ENCODE measurements at regions not wholly inside any gene's neighbourhood (a gene's known extent, or its start where the extent isn't known, plus 50 kb on each side); places are given as distances from the start of the nearest gene placed in this dataset.

DNA sequence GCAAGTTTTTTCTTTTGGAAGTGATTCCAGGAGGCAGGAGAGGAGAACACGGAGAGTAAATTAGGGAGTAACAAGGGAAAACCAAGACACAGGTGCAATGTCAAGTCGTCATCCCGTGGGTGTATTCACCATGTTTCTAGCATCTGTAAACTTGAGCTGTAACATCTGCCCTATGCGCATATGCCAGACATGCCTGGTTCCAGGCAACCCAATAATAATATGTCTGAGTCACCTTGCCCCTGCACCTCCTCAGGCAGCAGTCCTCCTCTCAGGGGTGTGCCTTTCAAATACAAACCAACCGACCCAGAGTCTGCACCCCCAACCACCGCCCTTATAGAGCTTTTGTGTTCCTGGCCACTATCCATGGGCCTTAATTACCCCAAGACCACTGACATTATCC, 107.0 kb upstream of the PDE1C start:
- no peak for DNase-seq (ENCODE audit: low spot score)

DNA sequence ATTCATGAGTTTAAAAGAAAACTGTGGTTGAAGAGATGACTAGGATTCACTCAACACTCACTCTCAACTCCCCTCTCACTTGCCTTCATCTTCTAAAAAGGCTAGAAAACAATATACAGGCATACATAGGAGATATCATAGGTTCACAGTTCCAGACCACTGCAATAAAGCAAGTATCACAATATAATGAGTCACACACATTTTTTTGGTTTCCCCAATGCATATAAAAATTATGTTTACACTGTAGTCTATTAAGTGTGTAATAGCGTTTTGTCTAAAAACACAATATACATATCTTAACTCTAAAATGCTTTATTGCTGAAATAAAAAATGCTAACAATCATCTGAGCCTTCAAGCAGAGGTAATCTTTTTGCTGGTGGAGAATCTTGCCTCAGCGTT, 104.9 kb upstream of the PDE1C start:
- DNase-seq (ENCODE audit: low spot score): no peak

DNA sequence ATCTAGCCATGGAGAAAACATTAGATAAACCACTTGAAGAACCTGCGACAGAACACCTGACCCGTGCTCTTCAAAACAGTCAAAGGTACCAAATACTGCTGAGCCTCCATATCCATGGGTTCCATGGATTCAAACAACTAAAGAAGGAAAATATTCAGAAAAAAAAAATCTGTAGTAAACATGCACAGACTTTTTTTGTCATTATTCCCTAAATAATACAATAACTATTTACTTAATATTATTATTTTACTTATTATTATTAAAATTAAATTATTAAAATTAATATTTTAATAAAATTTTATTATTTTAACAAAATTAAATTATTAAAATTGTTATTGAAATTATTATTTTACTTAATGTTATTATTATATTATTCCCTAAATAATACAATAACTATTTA, 101.0 kb upstream of the PDE1C start:
- no peak for DNase-seq (ENCODE audit: low spot score)

DNA sequence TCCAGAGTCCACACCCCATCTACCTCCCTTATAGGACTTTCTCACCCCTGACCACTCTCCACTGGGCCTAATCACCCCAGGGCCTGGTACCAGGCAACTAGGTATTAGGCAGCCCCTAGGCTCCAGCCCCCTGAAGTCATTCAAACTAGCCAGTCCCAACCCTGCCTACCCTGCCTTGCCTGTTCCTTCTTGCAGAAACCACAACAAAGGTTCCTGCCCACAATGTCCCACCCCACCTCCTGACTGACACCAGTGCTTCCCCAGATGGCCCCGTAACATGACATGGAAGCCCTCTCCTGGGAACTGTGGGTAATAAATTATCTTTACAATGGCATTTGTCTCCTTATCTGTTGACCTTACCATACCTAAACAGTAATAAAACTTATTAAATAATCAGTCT, 100.6 kb upstream of the PDE1C start:
- DNase-seq (ENCODE audit: low spot score): no peak

DNA sequence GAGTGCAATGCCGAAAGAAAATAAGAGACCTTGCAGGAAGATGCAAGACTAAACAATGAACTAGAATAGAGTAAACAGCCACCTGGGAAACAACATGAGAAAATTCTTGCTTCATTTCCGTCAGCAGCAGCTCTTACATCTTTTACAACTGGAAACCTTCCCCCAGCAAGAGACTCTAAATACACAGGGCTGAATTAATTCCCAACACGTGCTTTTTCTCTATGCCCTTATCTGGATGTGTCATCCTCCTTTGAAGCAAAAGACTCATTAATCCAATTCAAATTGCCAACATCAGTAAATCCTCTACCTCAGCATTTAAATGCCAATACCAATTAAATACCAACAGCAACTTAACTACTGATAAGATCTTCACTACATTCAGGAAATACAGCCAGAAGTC, 99.0 kb upstream of the PDE1C start:
- DNase-seq (ENCODE audit: low spot score): no peak

DNA sequence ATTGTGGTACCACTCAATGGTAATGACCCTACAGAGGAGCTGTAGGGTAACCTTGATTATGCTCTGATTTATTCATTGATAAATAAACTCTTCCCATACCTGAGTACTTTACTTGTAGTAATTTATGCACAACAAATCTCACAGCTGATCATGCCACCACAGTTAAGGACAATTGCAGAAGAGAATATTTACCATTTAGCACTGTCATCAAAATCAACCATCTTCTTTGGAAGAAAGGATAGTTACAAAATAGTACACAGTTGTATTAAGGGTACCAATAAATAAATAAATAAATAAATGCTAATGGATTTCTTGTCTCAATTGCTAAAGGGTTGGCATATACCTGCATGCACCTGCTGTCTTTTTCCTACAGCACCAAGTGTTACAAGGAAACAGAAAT, 97.6 kb upstream of the PDE1C start:
- no peak for DNase-seq (ENCODE audit: low spot score)

DNA sequence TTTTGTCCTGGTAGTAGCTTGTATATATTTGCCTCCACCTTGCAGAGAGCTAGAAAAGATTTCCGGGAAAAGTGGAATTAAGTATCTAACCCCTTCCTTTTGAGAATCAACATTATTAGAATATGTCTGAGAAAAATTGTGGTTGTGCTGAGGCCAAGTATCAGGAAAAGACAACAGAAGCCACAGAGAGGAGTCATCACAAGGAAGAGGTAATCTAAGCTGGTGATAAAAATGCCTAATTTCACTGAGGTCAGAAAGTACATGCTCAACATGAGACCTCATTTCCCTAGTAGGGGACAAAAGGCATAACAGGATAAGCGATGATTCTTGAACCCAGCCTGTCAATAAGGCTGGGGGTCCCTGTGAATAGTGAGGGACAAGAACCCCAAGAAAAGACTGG, 97.0 kb upstream of the PDE1C start:
- DNase-seq (ENCODE audit: low spot score): no peak

DNA sequence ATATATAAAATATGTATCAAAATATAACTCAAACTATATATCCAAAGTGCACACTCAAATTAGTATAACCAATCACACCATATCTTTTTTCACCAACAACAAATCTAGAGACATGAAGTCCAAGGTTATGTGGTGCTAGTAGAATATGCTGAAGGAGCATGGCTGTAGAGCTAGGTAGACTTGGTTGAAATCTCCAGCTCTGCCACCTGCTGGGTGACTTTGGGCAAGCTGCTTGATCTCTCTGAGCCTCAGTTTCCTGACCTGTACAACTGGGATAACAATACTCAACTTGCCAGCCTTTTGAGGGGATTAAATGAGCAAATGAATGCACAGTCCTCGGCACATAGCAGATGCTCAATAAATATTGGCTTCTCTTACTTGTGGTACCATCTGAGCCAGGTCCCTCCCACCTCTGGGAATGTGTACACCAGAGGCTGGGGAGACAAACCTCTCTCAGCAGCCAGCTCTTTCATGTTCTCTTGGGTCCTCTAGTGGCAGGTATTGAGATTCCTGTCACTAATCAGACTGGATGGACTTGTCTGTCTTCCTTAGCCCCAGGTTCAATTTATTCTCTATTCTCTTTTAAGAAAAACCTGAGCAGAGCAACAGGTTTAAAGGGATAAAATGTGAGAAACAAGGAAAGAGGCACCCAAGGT, 94.3 kb upstream of the PDE1C start:
- DNase-seq (ENCODE audit: low spot score): no peak

DNA sequence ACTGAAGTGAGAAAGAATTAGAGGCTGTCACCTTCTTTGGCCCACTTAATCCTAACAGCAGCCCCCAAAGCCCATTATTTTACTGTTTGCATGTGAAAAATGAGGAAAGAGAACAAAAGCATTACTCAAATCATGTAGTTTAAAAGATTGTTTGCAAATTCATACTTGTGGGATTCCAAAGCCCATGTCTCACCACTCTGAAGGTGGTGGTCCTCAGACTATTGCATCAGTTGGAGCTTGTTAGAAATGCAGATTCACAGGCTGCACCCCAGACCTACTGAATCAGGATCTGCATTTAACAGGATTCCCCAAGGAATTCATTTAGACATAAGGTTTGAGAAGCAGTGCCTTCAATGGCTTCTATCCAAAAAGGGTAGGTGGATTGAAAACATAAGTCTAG, 93.7 kb upstream of the PDE1C start:
- DNase-seq (ENCODE audit: low spot score): no peak

DNA sequence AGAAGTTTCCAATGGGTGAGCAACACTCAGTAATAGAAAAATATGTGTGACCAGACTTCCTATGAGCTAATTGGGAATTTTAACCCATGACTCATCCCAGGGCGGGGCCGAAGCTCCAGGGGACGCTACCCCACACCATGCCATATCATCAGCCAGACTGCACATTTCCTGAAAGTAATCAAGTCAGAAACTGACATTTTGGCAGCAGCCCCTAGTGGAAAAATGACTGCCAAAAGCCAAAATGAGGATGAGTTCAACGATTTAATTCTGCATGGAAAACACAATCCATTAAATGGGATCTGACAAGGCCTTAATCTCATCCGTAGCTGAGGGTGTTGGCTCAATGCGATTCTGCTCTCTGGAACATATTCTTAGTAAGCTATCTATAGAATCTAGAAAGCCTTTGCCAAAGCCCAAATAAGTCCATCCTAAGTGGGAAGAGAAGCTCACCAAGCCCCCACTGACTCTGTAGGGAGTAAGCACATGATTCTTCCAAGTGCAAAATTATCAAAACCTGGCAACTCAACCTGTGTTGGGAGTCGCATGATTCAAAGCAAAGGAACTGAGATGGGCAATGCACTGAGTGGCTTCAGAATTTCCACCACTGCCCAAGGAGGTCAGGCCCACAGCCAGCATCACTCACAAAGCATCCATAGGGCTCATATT, 93.1 kb upstream of the PDE1C start:
- no peak for DNase-seq (ENCODE audit: low spot score)

DNA sequence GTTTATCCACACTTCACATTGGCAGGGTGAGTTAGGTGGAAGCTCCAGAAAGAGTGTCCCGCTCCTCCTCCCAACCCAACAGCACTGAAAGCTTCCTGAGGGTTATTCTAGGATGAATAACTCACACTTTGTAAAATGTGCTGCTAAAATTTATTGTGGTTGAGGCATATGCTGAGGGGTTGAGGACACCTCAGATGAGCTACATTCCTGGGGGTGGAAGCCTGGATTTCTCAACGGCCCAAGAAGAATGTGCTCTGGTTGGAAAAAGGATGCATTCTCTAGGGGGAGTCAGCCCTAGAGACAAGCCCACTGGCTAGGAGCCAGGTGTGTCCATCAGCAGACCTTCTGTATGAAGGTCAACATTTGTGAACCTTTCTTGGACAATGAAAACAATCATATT, 91.5 kb upstream of the PDE1C start:
- DNase-seq (ENCODE audit: low spot score): no peak

DNA sequence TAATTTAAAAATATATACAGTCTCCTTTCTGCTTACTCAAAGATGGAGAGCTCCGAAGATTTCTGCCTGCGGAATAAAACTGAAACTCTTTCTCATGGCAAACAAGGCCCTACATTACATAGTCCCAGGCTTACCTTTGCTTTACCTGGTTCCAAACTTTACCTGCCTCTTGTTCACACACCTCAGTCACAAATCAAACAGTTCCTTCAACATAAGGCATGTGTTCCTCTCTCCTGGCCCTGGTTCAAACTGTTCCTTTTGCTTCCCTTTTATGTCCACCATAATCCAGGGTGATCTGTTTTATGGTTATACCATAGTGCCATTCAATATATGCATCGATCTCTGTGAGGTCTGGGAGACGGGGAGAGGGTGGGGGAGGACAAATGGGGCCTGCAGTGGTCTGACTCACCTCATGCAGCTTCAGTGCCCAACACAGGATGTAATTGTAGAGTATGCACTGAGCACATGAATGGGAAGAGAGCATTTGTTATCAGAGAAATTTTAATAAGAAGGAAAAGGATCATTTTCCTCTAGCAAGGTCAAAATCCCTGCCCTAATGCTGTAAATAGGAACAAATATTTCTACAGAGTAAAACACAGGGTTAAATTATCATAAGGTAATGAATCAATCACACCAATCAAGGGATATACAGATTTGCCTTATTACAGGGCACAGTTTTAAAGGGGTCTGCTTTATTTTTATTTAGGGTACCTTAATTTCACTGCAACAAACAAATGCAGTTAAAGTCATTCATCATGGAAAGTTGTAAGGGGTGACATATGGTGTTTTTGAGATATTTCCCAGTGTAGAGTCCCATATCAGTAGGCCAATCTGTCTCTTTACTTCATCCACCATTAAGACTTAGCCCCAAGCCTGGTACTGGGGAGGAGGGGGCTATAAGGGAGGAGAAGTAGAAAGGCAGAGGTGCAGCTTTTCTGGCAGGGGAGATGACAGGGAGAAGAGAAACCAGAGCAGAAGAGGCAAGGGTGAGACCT, 88.8 kb upstream of the PDE1C start:
- DNase-seq (ENCODE audit: low spot score): no peak

DNA sequence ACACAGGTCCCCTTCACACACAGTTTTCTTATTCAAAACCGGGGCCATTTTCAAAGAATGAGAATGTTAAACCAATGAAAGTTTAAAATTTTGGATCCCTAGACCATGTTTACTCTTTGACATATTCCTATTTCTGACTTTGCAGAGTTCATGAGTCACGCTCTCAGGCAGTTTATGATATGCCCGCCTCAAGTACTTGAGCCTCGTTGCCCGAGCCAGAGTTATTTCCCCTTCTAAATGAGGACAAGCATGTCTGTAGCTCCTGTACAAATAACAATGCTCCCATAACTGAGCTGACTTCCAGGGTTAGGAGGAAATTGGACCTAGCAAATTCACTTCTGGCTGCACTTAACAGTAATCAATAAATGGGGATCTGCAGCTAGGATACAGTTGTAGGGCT, 87.9 kb upstream of the PDE1C start:
- DNase-seq (ENCODE audit: low spot score): no peak

DNA sequence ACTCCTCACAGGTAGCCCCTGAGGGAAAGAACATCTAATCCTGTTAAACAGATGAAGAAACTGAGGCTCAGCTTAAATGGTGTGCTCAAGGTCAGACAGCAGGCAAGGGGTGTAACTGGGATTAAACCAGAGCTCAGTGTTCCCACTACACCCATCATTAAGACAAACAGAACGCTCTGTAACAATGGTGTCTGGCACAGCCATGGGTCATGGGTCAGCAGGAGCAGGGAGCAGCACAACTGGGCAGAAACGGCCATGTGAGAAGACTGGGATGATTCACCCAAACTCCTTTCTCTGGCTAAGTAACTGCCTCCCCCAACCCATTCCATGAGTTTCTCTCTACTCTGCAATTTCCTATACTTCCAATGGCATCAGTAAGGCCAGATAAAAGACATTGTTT, 85.5 kb upstream of the PDE1C start:
- no peak for DNase-seq (ENCODE audit: low spot score)

DNA sequence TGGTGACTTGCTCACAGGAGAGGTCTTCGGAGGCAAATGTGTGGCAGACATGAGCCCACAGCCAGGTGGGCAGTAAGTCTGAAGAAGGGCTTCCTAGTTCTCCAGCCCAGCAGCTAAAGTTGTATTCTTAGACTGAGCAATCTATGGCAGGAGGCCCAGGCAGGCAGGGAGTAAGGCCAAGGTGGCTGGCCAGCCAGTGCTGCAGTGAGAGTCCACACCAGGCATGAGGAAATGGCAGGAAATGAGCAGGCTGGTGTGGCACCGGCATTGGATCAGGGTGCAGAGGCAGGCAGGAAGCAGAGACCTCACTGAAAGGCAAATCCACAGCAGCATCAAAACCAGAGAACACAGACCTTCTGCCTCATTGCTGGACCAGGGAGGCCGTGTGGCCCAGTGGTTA, 84.6 kb upstream of the PDE1C start:
- DNase-seq (ENCODE audit: low spot score): no peak

DNA sequence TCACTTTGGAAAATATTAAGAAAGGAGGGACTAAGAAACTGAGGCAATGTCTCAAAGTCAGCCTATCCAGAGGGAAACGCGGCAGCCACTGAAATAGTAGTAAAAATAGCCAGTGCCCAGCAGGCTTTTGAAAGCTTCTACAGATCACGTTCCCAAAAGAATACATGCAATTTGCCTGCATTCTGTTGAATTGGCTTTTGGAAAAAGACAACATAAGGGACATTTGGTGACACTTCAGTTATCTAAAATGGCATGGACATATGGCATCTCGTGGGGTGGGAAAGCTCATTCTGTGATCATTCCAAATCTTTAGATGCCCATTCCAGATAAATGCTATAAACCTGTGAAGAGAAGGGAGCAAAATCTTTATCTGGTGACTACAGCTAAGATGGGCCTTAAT, 82.8 kb upstream of the PDE1C start:
- DNase-seq (ENCODE audit: low spot score): no peak

DNA sequence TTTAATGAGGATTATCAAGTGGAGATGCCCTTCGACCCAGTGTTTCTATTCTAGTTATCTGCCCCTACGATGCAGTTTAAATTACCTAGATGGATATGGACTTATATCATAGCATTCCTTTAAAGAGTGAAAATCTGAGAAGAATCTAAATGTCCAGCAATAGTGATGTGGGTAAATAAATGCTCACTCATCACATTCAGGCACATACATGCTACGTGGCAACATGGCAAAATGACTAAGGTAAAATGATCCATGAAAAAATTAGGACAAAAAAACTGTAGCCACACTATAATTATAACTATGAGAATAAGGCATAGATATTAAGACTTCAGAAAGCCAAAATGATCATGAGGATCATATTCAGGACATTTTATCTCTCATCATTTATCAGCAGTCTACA, 82.4 kb upstream of the PDE1C start:
- DNase-seq (ENCODE audit: low spot score): no peak

DNA sequence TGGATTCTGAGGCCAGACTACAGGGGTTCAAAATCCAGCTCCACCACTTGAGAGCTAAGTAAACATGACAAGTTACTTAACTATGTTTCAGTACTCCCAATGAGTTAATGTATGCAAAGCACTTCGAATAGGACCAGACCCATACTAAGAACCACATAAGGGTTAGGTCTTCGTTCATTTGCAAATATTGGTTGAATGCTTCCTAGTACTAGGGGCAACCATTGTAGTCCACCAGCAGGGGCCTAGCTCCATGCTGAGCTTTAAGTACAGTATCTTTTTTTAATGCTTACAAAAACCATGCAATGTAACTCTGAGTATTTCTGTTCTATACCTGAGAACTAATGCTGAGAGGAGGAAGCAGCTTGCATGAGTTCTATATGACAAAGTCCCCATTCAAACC, 80.4 kb upstream of the PDE1C start:
- no peak for DNase-seq (ENCODE audit: low spot score)

DNA sequence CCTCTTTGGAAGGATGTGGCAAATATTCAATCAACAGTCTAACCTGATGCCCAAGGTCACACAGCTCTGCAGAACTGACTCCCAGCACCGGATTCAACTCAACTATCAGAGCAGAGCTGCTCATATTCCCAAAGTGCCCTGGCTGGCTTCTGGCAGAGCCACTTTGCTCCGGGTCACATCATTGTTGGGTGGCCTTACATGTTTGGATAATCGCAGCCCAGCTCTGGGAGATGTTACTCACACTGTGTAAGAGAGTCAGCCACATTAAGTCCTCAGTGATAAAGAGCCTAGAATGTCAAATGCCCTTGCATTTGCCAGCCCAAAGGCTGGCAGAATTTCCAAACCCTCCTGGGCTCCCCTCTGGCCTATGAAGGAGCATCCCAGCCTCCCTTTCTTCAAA, 79.8 kb upstream of the PDE1C start:
- DNase-seq (ENCODE audit: low spot score): no peak

DNA sequence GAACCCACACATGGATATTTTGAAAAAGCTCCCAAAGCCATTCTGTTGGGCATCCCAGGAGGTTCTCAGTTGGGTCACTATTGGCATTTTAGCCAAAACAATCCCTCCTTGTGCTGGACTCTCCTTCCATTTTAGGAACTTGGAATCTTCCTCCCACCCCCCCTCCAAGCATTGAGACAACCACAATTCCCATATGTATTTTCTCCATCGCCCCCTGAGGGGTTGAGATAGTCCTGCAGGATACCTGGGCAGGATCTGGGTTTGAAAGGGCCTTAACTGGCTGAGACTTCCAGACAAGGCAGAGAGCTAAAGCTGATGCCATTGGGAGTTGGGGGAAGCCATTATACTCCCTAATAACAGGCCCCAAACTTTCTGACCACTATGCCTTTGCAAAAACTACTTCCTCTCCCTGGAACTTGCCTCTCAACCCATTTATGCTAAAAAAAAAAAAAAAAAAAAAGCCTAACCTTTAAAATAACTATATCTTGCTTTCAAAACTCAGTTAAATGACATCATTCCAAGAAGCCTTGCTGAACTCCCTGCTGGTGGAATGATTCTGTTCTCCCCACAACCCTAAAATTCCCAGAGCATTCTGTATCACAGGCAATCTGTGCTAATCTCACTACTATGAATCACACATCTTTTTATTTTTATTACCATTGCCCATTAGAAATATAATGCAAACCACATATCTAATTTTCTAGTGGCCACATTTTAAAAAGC, 77.5 kb upstream of the PDE1C start:
- DNase-seq (ENCODE audit: low spot score): no peak

DNA sequence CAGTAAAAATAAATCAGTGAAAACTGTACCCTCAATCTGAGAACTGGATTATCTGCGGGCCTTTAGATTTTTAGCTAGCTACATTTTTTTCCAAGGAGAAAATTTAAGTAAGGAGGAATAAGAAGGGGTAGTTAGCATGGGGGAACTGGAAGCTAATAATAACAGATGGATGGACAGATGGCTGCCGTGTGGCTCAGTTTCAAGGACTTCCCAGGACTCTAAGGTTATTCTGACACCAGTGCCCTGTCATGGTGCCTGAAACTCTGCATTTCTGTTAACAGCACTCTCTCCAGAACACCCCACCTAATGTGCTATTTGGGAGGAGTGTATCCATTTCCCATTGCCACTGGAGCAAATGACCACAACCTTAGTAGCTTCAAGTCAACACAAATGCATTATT, 75.7 kb upstream of the PDE1C start:
- no peak for DNase-seq (ENCODE audit: low spot score)

DNA sequence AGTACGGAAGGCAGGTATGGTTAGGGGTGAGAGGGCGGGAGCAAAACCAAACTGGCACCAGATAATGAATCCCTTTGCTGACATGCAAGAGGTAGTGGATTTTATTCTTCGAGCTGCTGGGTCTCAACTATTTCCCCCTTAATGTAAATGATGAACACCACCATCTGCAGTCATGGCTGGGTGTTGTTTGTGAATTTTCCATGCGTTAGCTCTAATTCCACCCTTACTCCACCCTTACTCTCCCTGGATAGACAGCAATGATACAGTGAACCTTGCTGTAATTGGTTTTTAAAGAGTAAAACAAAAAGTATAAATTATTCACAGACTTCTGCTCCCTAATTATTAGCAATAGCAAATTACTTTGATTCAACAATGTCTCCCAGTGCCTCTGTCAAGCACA, 74.5 kb upstream of the PDE1C start:
- DNase-seq (ENCODE audit: low spot score): no peak
